ENCODE measurements at regions not wholly inside any gene's neighbourhood (a gene's known extent, or its start where the extent isn't known, plus 50 kb on each side); places are given as distances from the start of the nearest gene placed in this dataset.
A peak's percentile ranks its signal among the peaks of the same experiment; 100 is the strongest.

DNA sequence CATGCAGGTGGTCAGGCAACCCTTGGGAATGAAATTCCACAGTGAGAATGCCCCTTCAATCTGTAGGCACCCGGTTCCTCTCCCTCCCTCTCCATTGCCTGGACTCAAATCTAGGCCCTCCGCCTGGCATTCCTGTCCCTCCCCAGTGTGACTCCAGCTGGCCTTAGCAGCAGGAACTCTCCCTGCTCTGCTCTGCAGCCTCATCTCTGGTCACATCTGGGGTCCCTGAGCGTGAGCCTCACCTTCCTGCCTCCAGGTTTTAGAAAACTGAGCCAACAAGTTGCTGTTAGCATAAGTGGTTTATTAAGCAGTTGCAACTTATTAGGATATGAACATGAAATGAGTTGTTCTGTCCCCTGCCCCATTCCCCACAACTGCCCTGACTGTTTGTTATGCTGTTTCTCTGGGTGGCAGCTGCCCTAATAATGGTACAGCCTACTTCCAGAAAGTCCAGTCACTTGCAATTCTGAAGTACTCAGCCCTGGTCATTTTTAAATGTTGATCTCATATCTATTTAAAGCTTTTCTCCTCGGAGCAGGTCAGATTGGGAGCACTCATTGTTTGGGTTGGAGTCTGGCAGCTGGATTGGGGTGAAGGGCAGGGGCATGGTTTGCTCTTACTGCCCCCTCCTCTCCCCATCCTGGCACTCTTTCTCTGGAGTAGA lies 63.0 kb upstream of the ANKRD34C start:
- Histone ChIP-seq H3K27me3 (ENCODE audit: control insufficient read depth, insufficient read depth, low read length) (no peaks in the 10 kb centered on the region), H4K20me1 (ENCODE audit: control insufficient read depth, extremely low read depth, insufficient read depth, low read length) (no peaks in the 10 kb centered on the region), H3K4me3 (replicated peaks in 1 of 4; ENCODE audit: control extremely low read depth in 1 of 4, insufficient read depth in 1 of 4, low read depth in 3 of 4, low read length in 4 of 4) (no peak overlapping the region), H3K9ac (ENCODE audit: insufficient read depth, low read length) (no peak overlapping the region), H3K4me2 (ENCODE audit: extremely low read depth, insufficient read depth, low read length) (no peak overlapping the region), H3K9me3 (ENCODE audit: control insufficient read depth, insufficient read depth, low read depth, low read length) (no peaks in the 10 kb centered on the region), H3K27ac (ENCODE audit: insufficient read depth, low read length) (no peak overlapping the region), H3K79me2 (ENCODE audit: control insufficient read depth, insufficient read depth, low read length) (no peaks in the 10 kb centered on the region), H2AFZ (ENCODE audit: low read length) (no peak overlapping the region), H3K4me1 (ENCODE audit: control insufficient read depth, extremely low read depth, insufficient read depth, low read length) (no peaks in the 10 kb centered on the region), H3K36me3 (ENCODE audit: control insufficient read depth, insufficient read depth, low read length) (no peaks in the 10 kb centered on the region)
- no peak for DNase-seq (ENCODE audit: low read depth in 2 of 2)
- TF ChIP-seq EZH2 (IDR thresholded peaks at IDR 0.05; ENCODE audit: low read length, missing control alignments) = no peak
- TF ChIP-seq, protein P1, sequence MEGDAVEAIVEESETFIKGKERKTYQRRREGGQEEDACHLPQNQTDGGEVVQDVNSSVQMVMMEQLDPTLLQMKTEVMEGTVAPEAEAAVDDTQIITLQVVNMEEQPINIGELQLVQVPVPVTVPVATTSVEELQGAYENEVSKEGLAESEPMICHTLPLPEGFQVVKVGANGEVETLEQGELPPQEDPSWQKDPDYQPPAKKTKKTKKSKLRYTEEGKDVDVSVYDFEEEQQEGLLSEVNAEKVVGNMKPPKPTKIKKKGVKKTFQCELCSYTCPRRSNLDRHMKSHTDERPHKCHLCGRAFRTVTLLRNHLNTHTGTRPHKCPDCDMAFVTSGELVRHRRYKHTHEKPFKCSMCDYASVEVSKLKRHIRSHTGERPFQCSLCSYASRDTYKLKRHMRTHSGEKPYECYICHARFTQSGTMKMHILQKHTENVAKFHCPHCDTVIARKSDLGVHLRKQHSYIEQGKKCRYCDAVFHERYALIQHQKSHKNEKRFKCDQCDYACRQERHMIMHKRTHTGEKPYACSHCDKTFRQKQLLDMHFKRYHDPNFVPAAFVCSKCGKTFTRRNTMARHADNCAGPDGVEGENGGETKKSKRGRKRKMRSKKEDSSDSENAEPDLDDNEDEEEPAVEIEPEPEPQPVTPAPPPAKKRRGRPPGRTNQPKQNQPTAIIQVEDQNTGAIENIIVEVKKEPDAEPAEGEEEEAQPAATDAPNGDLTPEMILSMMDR (conservative IDR thresholded peaks at IDR 0.05 in 1 of 2, IDR thresholded peaks at IDR 0.05 in 1 of 2; ENCODE audit: low read depth in 1 of 2, low read length in 2 of 2) = no peak

GRCh38 chr15:79218588-79219200 lies 63.8 kb upstream of the ANKRD34C start:
- H3K9ac ChIP-seq (ENCODE audit: insufficient read depth, low read length) = no peak overlapping the region
- peak; percentile 4 to 13 for DNase-seq (ENCODE audit: low read depth in 2 of 2)
- no peak overlapping the region for H3K27ac ChIP-seq (ENCODE audit: insufficient read depth, low read length)

DNA sequence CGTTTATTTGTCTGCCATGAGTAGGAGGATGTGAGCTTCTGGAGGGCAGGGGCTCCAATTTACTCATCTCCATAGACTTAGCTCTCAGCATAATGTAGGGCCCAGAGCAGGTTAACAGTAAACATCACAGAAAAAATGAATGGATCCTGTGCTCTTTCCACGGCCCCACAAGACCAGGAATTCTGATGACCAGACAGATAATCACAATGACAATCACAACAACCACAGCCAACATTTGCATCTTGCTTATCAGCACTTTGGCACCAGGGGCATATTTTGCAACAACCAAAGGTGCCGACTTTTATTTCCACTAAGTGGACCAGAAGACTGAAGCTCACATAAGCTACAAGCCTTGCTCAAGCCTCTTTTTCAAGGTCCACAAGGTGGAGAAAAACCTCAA lies 68.9 kb upstream of the ANKRD34C start:
- Histone ChIP-seq H3K36me3 (ENCODE audit: control insufficient read depth, insufficient read depth, low read length) (no peaks in the 10 kb centered on the region), H4K20me1 (ENCODE audit: control insufficient read depth, extremely low read depth, insufficient read depth, low read length) (no peaks in the 10 kb centered on the region), H2AFZ (ENCODE audit: low read length) (no peak overlapping the region), H3K27ac (ENCODE audit: insufficient read depth, low read length) (no peak overlapping the region), H3K4me3 (replicated peaks in 1 of 4; ENCODE audit: control extremely low read depth in 1 of 4, insufficient read depth in 1 of 4, low read depth in 3 of 4, low read length in 4 of 4) (no peak overlapping the region), H3K9me3 (ENCODE audit: control insufficient read depth, insufficient read depth, low read depth, low read length) (no peaks in the 10 kb centered on the region), H3K9ac (ENCODE audit: insufficient read depth, low read length) (no peak overlapping the region), H3K4me2 (ENCODE audit: extremely low read depth, insufficient read depth, low read length) (no peak overlapping the region), H3K4me1 (ENCODE audit: control insufficient read depth, extremely low read depth, insufficient read depth, low read length) (no peaks in the 10 kb centered on the region), H3K27me3 (ENCODE audit: control insufficient read depth, insufficient read depth, low read length) (no peaks in the 10 kb centered on the region), H3K79me2 (ENCODE audit: control insufficient read depth, insufficient read depth, low read length) (no peaks in the 10 kb centered on the region)
- DNase-seq (ENCODE audit: low read depth in 2 of 2) = no peak
- no peak for TF ChIP-seq EZH2 (IDR thresholded peaks at IDR 0.05; ENCODE audit: low read length, missing control alignments)
- TF ChIP-seq, protein P1 (conservative IDR thresholded peaks at IDR 0.05 in 1 of 2, IDR thresholded peaks at IDR 0.05 in 1 of 2; ENCODE audit: low read depth in 1 of 2, low read length in 2 of 2) = no peak

More at GRCh38 chr15:79218588-79219200, 63.8 kb upstream of the ANKRD34C start:
- H4K20me1 ChIP-seq (ENCODE audit: control insufficient read depth, extremely low read depth, insufficient read depth, low read length) = no peaks in the 10 kb centered on the region
- no peak for TF ChIP-seq EZH2 (IDR thresholded peaks at IDR 0.05; ENCODE audit: low read length, missing control alignments)
- TF ChIP-seq, protein P1 (conservative IDR thresholded peaks at IDR 0.05 in 1 of 2, IDR thresholded peaks at IDR 0.05 in 1 of 2; ENCODE audit: low read depth in 1 of 2, low read length in 2 of 2) = peak; percentile 40 to 48
- no peak overlapping the region for H3K4me3 ChIP-seq (replicated peaks in 1 of 4; ENCODE audit: control extremely low read depth in 1 of 4, insufficient read depth in 1 of 4, low read depth in 3 of 4, low read length in 4 of 4)
- H2AFZ ChIP-seq (ENCODE audit: low read length) = no peak overlapping the region
- no peaks in the 10 kb centered on the region for H3K9me3 ChIP-seq (ENCODE audit: control insufficient read depth, insufficient read depth, low read depth, low read length)
- no peaks in the 10 kb centered on the region for H3K36me3 ChIP-seq (ENCODE audit: control insufficient read depth, insufficient read depth, low read length)
- no peaks in the 10 kb centered on the region for H3K27me3 ChIP-seq (ENCODE audit: control insufficient read depth, insufficient read depth, low read length)
- no peaks in the 10 kb centered on the region for H3K79me2 ChIP-seq (ENCODE audit: control insufficient read depth, insufficient read depth, low read length)
- H3K4me1 ChIP-seq (ENCODE audit: control insufficient read depth, extremely low read depth, insufficient read depth, low read length) = no peaks in the 10 kb centered on the region
- no peak overlapping the region for H3K4me2 ChIP-seq (ENCODE audit: extremely low read depth, insufficient read depth, low read length)
